Parathyroid adenoma (tissue), 2 donors: ENCODE measurements at regions not wholly inside any gene's neighbourhood (a gene's known extent, or its start where the extent isn't known, plus 50 kb on each side); places are given as distances from the start of the nearest gene placed in this dataset.
A peak's percentile ranks its signal among the peaks of the same experiment; 100 is the strongest.
"Not testable (repeated sequence)": the region's sequence is repeated elsewhere in the genome, so short reads cannot be mapped to it uniquely, and the experiment has no call there.

Experiments used
- H2AFZ ChIP-seq: fragments of 300-600 bp; sonication (generic); one replicate; pipeline ENCODE4 v1.7.0; 2017; ENCODE audit warnings: antibody characterized with exemption, mild to moderate bottlenecking
- H3K27ac ChIP-seq: fragments of 300-600 bp; sonication (generic); one replicate; pipeline ENCODE4 v1.7.0; 2017
- H3K27me3 ChIP-seq: fragments of 300-600 bp; sonication (generic); one replicate; pipeline ENCODE4 v1.7.0; 2017; ENCODE audit warnings: low read length; ENCODE audit not compliant: control insufficient read depth, insufficient read depth
- H3K36me3 ChIP-seq: fragments of 300-600 bp; sonication (generic); one replicate; pipeline ENCODE4 v1.7.0; 2017; ENCODE audit warnings: low read length; ENCODE audit not compliant: control insufficient read depth, insufficient read depth
- H3K4me1 ChIP-seq: fragments of 300-600 bp; sonication (generic); one replicate; pipeline ENCODE4 v1.7.0; 2017; ENCODE audit warnings: control low read depth
- H3K4me2 ChIP-seq: fragments of 300-600 bp; sonication (generic); one replicate; pipeline ENCODE4 v1.7.0; 2017; ENCODE audit warnings: low read length
- H3K4me3 ChIP-seq: fragments of 300-600 bp; sonication (generic); one replicate; pipeline ENCODE4 v1.7.0; 2017; ENCODE audit warnings: low read depth, low read length
- H3K79me2 ChIP-seq: fragments of 300-600 bp; sonication (generic); one replicate; pipeline ENCODE4 v1.7.0; 2017; ENCODE audit warnings: control low read depth
- H3K9ac ChIP-seq: fragments of 300-600 bp; sonication (generic); one replicate; pipeline ENCODE4 v1.7.0; 2017; ENCODE audit warnings: mild to moderate bottlenecking
- H3K9me3 ChIP-seq: fragments of 300-600 bp; sonication (generic); one replicate; pipeline ENCODE4 v1.7.0; 2017; ENCODE audit warnings: low read length; ENCODE audit not compliant: control insufficient read depth
- CTCF ChIP-seq: fragments of 300-600 bp; sonication (generic); IDR thresholded peaks from one replicate; pipeline ENCODE4 v1.7.0; 2017; ENCODE audit warnings: antibody characterized with exemption, mild to moderate bottlenecking
- donor health status: primary hyperparathyroidism.

- Histone ChIP-seq H2AFZ (no peak overlapping the region), H3K4me1 (no peaks in the 10 kb centered on the region), H3K36me3 (no peaks in the 10 kb centered on the region), H3K4me2 (no peak overlapping the region), H3K79me2 (no peaks in the 10 kb centered on the region), H3K9me3 (no peaks in the 10 kb centered on the region), H3K27ac (no peak overlapping the region), H3K9ac (no peak overlapping the region), H3K27me3 (no peaks in the 10 kb centered on the region), H3K4me3 (no peak overlapping the region)
- TF ChIP-seq CTCF: no peak
Measured at GRCh38 chr4:54400188-54400587, 171.1 kb downstream of the PDGFRA start.

DNA sequence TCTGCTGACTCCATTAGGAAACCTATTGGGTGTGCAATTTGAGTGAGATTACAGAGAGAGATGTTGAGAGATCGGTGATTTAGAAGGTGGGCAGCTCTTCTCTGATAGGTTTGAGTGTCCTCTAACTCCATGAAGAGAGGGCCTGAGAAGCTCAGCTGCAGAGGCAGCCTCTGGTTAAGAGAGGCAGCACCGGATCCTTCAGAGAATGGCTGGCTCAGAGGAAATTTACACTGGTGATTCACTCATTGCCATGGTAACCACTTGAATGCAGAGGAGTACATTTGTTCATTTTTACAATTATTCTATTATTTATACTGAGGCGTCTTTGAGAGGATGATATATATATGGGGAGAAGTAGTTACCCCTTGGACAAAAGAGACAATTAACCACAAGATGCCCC, 171.7 kb downstream of the PDGFRA start:
- no peaks in the 10 kb centered on the region for H3K27me3 ChIP-seq
- no peak overlapping the region for H3K27ac ChIP-seq
- no peaks in the 10 kb centered on the region for H3K36me3 ChIP-seq
- H3K79me2 ChIP-seq: no peaks in the 10 kb centered on the region
- no peak overlapping the region for H3K4me2 ChIP-seq
- no peaks in the 10 kb centered on the region for H3K4me1 ChIP-seq
- no peaks in the 10 kb centered on the region for H3K9me3 ChIP-seq
- TF ChIP-seq CTCF: no peak
- no peak overlapping the region for H3K4me3 ChIP-seq
- H3K9ac ChIP-seq: no peak overlapping the region
- no peak overlapping the region for H2AFZ ChIP-seq

DNA sequence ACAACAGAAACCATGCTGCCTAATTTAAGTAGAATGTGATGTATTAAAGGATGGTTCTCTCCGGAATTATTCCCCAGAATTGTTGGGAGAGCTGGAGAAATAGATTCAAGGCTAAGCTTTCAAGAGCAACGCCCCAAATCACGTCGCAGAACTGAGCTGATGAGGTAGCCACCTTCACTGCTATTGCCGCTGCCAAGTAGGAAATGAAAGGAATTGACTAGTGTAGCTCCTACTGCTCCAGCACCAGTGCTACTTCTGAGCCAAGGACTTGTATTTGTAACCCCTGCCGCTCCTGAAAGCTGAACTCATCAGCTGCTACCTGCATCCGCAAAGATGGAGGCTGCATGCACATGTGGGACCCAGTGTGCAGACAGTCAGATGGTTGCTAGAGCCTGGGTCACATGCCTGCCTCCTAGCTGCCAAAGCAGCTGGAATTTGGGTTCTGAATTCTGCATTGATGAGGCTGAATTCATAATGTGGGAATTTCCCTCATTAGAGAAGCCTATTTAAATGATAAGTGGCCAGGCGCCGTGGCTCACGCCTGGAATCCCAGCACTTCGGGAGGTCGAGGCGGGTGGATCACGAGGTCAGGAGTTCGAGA, 173.9 kb downstream of the PDGFRA start:
- TF ChIP-seq CTCF: no peak
- Histone ChIP-seq H3K9ac (no peak overlapping the region), H3K27me3 (no peaks in the 10 kb centered on the region), H3K4me1 (no peaks in the 10 kb centered on the region), H3K9me3 (no peaks in the 10 kb centered on the region), H2AFZ (no peak overlapping the region), H3K79me2 (no peaks in the 10 kb centered on the region), H3K36me3 (no peaks in the 10 kb centered on the region), H3K4me2 (no peak overlapping the region), H3K27ac (no peak overlapping the region), H3K4me3 (no peak overlapping the region)

DNA sequence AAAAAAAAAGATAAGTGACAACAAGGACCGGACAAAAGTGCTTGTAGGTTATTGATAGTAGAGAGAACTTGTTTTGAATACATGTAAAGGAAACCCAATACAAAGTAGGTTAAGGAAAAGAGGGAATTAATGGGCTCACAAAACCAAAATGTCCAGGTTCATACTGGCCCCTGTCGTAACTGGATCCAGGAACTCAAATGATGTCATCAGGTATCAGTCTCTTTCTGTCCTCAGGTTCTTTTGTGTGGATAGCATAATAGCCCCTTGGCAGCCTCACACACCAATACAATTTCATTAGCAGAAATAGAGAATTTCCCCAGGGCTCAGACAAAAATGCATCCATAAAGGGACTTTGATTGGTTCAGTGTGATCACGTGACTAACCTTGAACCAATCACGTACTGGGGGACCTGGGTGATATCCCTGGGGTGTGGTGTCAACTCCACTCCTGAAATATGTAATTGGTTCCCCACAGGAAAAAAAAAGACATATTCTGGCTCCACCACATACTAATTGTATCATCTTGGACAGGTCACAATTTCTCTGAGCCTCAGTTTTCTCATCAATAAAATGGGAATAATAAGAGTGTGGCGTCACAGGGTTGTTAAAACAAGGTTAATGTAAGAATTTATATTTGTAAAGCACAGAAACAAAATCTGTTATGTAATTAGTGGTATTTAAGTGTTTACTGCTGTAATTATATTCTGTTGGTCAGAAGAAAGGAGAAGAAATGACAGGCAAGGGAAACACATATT, 174.8 kb downstream of the PDGFRA start:
- H3K9me3 ChIP-seq: no peaks in the 10 kb centered on the region
- no peaks in the 10 kb centered on the region for H3K27me3 ChIP-seq
- no peaks in the 10 kb centered on the region for H3K79me2 ChIP-seq
- no peak overlapping the region for H3K4me3 ChIP-seq
- no peak for TF ChIP-seq CTCF
- no peak overlapping the region for H3K4me2 ChIP-seq
- no peak overlapping the region for H3K9ac ChIP-seq
- H2AFZ ChIP-seq: no peak overlapping the region
- no peak overlapping the region for H3K27ac ChIP-seq
- no peaks in the 10 kb centered on the region for H3K4me1 ChIP-seq
- no peaks in the 10 kb centered on the region for H3K36me3 ChIP-seq

DNA sequence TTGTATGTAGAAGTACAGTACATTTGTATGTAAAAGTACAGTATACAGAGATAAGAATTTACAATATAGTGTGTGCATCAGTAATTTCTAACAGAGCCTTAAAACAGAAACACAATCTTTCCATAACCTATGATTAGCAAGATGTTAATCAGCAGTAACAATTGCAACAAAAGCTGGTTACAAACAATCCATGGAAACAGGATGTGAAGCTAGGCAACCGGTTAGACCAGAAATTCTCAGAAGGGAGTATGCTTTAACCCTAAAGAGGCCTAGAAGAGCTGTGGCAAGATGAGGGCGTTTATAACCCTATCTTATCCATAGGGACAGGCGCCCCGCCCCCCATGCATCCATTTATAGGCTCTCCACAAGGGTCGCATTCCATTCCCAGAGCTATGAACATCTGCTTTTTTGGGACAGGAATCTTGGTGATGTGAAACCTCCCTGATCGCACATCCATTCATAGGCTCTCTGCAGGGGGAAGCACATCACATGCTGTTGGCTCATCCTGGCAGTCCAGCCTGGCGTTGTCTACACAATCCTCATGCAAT, 180.3 kb downstream of the PDGFRA start:
- not testable (repeated sequence) for H3K36me3 ChIP-seq, H3K27me3 ChIP-seq, H3K9me3 ChIP-seq, H2AFZ ChIP-seq, H3K4me2 ChIP-seq, H3K4me3 ChIP-seq, H3K4me1 ChIP-seq, H3K79me2 ChIP-seq, H3K9ac ChIP-seq
- H3K27ac ChIP-seq: peak overlapping the region; percentile 49
